GM19438 (cell line): ENCODE measurements at regions not wholly inside any gene's neighbourhood (a gene's known extent, or its start where the extent isn't known, plus 50 kb on each side); places are given as distances from the start of the nearest gene placed in this dataset.
"Not testable (repeated sequence)": the region's sequence is repeated elsewhere in the genome, so short reads cannot be mapped to it uniquely, and the experiment has no call there.

ENCODE experiments used
- ATAC-seq: cut with Tn5 transposase; IDR thresholded peaks from one replicate; pipeline ENCODE4 v1.9.1; 2021; ENCODE audit warnings: low read depth; ENCODE audit not compliant: unreplicated experiment

DNA sequence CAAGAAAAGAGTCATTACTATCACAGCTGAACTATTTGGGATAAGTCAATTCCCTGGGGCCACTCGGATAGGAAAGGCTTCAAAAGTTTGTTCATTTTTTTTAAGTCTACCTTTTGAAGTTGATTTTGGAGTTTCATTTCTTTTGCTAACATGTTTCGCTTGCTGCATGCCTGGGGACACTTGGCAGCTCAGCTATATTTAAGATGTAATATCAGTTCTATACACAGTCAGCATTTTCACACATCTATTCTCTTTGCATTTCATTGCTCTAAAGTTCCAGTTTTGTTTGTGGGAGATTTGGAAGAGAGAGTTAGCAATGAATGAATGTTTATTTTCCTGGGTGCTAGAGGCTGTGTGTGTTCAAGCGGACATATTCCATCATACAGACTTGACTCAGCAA is 445.2 kb upstream of the GRAMD2B start:
- ATAC-seq = no peak

DNA sequence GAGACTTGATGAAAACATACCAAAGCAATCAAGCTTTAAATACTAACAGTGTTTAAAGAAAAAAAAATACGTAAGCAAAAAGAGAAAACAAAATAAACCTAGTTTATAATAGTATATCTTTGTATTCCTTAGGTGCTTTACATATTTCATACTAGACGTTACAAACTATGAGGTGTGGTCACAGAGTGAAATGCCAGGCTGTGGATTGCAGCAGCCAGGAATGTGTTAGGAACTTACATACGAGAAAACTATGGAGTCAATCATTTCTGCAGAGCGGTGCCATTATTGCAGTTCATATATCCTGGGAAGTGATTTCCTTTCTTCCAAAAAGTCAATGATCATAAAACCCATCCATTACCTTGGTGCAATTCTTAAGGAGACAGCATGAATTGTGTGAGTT is 443.6 kb upstream of the GRAMD2B start:
- no peak for ATAC-seq

DNA sequence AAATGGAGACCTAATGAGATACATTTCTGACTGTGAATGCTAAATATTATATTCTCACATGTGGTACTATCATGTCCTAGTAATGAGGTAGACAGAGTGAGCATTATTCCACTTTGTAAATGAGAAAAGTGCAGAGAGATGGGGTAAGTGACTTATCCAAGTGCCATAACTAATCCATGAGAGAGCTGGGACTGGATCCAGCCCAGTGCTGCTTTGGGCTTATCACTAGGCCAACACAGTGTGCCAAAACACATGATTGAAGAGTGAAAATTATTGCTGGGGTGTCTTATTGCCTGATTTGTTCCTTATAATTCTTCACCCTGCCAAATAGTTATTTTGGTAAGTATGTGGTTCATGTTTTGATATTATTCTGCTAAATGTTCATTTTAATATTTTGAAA is 442.2 kb upstream of the GRAMD2B start:
- ATAC-seq = no peak

DNA sequence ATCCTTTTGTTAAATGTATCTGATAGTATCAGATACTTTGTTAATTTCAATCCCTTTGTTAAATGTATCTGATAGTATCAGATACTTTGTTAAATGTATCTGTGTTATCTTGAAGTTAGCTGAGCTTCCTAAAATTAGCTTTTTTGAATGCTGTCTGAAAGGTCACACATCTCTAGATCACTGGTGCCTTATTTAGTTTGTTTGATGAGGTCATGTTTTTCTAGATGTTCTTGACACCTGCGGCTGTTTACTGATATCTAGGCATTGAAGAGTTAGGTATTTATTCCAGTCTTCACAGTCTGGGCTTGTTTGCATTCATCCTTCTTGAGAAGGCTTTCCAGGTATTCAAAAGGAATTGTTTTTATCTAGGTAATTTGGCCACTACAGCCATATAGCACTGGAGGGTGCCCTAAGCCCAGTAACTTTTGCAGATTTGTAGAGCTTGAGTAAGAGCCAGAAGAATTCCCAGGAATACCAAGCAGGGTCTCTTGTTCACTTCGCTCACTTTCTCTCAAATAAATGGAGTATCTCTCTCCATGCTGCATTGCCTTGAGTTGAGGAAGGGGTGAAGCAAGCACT is 435.4 kb upstream of the GRAMD2B start:
- no peak for ATAC-seq

DNA sequence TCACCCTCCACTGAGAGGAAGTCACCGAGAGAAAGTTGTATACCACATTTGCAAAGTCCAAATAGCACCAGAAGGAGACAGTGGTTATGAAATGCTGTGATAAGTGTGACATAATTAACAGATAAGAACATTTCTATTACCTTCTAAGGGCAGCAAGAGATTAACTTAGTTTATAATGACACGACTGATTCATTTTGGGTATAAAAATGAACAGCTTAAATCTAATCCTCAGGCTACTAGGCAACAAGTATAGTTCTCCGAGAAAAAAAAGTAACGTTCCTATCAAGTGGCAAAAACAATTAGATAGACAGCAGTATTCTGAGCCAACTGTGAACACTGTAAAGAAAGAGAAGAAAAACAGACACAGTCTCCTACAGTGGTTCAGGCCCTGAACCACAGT is 431.2 kb upstream of the GRAMD2B start:
- no peak for ATAC-seq

DNA sequence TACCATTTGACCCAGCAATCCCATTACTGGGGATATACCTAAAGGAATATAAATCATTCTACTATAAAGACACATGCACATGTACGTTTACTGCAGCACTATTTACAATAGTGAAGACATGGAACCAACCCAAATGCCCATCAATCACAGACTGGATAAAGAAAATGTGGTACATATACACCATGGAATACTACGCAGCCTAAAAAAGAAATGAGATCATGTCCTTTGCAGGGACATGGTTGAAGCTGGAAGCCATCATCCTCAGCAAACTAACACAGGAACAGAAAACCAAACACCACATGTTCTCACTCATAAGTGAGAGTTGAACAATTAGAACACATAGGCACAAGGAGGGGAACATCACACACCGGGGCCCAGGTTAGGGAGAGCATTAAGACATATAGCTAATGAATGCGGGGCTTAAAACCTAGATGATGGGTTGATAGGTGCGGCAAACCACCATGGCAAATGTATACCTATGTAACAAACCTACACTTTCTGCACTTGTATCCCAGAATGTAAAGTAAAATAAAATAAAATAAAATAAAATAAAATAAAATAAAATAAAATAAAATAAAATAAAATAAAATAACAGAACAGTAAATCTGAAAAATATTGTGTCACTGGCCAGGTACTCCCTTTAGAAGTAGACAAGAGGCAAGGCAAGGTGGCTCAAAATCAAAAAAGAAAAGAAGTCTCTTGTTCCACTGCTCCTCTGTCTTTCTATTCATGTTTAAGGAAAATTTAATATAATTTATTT is 423.8 kb upstream of the GRAMD2B start:
- ATAC-seq = not testable (repeated sequence)

DNA sequence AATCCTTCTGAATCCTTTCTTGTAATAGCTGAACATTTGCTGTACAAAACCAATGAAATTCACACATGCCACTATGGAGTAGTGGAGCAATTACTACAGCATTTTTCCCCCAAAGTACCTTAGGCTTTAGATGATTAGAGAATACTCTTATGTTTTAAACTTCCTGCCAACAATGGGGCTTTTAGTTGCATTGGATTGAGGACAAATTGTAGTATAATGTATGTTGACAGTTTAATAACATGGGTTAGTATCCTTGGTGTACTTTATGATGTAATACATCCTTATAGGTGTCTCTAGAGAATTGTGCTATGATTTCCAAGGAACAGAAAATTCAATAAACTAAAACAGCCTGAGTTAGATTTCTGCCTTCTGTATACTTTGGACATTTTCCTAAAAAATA is 422.7 kb upstream of the GRAMD2B start:
- ATAC-seq = no peak

DNA sequence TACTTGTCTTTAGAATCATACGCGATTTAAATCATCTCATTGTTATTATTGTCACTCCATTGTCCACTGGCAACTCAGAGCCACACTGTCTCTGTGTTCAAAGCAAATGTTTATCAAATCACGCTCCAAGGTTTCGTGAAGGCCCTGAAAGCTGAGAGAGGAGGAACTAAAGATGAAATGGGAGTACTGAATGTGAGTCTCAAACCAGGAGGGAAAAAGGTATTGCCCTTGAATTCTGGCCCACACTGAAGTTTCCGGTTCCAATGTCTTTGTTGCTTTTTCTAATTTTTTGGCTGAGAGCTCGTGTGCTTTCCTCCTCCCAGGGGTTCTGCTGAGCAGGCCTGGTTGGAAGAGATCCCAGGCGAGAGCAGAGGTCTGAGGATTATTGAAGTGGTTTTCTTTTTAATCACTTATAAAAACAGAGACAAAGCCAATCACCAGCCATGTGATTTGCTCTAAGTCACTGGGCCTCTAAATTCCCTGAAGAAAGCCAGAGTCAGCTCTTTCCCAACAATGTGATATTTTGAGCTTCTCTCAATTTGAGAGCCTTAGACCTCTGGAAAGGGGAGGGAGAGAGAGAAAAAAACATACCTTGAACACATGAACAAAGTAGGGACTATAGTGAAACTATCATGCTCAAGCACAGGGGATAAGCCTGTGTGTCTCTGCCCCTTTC is 420.8 kb upstream of the GRAMD2B start:
- no peak for ATAC-seq

DNA sequence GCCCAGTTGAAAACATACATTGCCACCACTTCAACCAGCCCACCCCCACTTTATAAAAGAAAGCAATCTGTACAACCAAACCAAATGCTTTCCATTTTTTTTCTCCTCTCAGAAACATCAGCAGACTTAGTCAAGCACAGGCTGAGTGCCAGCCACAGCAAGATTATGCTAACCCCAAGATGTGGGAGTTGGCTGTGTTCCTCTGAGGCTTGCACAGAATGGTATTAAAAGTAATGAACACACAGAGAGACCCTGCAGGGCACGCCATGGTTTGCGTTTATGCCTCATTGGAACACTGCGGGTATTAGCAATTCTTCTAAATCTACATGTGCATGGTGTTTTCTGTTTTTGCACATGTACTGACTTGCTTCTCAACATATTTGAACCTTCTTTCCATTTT is 419.9 kb upstream of the GRAMD2B start:
- ATAC-seq = no peak

DNA sequence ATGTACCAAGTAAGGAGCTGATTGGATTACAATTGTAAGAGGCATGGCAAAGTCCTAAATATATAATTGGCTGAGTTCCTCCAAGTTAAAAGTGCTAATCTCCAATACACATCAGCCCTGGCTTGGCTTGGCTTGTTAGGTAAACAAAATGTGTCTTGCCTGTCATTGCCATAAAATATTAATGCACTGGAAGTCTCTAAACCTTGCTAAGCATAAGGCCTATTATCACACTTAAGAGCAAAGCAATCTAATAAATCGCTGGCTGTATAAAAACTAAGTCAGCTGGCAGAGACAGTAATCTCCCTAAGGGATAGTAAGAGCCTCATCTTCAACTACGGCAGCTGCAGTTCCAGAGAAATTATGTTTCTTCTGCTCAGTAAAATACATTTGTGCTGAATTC is 418.6 kb upstream of the GRAMD2B start:
- ATAC-seq = no peak

DNA sequence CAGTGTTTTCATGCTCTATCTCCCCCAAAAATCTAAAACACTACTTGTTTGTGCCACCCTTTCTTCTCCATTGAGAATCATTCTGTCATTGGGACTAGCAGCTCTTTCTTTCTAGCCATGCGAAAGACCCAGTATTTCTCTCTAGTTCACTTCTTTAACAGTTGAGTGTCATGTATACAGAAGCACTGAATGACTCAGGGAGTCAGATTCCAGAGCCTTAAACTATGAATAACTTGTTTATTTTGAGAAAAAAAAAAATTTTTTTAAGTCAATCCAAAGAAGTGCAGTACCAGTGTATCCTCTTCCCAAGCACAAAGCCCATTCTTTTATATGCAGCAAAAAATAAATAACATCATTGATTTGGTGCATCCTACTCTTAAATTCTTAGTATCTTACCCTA is 415.4 kb upstream of the GRAMD2B start:
- ATAC-seq = no peak

DNA sequence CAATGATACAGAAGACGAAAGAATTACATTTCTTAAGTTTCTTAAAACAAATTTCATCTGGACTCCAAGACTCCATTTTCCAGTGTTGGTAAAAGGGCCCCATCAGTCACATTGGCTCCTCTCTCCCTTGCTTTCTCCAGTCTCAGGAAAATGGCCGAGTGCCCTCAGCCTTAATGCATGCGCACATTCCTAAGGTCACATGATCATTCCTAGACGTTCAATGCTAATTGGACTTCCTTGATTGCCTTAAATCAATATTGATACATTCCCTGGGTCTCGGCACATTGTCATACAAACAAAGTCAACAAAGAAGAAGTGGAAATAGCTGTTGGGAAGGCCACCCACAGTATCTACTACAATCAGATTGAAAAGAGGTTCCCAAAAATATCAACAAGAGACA is 413.6 kb upstream of the GRAMD2B start:
- no peak for ATAC-seq

DNA sequence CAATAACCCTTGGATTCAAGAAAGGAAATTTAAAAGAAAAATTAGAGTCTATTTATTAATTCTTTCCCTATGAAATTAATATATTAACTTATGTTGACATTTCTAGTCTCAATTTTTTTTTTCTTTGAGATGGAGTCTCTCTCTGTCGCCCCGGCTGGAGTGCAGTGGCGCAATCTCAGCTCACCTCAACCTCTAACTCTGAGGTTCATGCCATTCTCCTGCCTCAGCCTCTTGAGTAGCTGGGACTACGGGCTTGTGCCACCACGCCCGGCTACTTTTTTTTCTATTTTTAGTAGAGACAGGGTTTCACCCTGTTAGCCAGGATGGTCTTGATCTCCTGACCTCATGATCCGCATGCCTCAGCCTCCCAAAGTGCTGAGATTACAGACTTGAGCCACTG is 411.7 kb upstream of the GRAMD2B start:
- not testable (repeated sequence) for ATAC-seq

DNA sequence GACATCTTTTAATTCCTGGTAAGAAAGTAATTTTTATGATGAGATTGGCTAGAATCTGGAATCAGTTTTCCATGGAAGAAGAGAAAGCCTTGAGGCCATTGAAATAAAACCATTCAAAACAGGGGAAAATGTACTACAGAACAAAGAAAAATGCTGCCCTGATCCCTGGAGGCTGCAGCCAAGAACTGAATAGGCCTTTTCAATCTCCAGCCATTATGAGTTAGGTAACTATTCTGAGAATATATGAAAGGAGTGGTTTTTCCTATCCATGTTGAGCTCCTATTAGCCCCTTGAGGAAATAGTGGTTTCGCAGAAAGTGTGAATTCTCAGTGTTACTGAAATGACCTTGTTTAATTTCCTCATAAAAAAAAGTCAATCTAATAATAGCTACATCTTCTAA is 408.5 kb upstream of the GRAMD2B start:
- ATAC-seq = no peak

DNA sequence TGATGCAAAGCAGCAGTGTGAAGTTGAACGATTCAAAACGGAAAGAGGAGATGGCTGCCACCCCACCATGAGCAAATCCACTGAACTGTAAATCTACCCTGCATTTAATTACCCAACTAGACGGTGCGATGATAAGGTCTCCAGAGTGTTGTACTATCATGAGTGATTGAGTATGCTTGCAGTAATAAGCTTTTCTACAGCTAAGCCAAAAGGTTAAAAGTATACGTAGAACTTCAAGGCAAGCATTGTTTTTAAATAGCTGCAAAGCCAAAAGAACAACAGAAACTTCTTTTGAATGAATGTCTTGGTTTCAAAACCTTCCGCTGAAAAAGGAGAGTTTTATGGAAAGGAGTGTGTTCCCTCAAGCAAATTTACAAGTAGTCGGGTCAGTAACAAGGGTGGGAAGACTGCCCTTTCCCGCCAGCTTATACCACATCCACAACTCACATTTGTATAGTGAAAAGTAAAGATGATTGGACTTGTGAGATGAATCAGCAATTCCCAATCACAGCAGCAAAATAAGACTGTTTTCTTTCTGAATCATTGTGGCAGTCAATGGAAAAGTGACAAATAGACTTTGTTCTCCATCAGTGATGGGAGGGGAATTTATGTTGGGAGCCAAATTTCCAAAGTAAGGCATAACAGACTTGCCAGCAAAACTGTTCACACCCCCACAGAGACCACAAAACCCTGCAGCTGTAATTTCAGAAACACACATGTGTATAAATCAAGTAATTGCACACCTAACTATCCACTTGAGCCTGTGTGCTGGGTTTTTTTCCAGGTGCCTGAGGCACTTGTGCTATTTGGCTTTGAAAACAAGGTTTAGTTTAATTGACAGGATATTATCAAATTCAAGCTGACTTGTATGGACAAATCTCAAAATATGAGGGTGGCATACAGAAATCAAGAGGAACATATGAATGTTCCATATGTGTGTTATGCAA is 407.7 kb upstream of the GRAMD2B start:
- no peak for ATAC-seq

DNA sequence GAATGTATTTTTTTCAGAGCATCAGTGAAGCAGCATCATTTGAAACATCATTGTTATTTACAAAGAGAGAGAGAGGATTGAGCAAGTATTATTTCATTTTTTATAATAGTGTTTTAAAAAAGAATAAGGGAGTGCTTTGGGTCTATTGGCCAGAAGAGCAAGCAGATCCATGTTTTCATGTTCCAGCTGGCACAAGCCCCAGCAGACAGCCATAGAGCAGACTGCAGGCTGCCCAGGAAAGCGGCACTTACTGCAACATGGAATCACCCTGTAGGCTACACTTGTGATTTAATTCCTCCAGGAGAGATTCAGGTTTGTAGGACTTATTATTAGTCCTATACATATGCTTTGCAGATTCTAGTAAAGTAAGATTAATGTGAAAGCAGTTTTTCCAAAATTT is 407.0 kb upstream of the GRAMD2B start:
- no peak for ATAC-seq

DNA sequence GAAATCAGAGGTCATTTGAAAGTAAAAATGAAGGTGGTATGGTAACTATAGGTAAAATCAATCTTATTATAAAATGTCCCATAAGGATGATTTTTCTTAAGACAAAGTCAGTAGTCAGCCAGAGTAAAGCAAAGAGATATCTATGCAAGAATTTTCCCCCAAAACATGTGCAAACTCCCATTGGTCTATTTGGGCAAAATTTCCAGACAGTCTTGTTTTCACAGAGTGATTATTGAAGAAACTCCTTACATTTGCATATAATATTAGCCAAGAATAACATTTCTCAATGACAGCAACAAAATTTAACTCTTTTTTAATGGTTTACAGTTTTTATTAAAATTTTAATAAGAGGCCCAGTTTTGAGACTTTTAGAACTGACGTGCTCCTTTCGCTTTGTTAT is 406.1 kb upstream of the GRAMD2B start:
- ATAC-seq = no peak

DNA sequence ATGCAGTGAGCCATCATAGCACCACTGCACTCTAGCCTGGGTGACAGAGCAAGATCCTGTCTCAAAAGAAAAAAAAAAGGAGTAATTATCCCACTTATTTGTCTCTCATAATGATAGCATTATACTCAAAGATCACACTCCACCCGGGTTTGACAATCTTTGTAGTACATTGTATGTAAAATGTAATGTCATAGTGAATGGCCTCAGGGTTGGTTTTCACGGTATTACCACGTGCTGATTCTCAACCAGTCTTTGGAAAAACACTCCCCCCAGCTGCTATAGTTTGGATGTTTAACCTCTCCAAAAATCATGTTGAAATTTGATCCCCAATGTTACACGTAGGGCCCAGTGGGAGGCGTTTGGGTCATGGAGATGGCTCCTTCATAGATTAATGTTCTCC is 402.4 kb upstream of the GRAMD2B start:
- no peak for ATAC-seq

DNA sequence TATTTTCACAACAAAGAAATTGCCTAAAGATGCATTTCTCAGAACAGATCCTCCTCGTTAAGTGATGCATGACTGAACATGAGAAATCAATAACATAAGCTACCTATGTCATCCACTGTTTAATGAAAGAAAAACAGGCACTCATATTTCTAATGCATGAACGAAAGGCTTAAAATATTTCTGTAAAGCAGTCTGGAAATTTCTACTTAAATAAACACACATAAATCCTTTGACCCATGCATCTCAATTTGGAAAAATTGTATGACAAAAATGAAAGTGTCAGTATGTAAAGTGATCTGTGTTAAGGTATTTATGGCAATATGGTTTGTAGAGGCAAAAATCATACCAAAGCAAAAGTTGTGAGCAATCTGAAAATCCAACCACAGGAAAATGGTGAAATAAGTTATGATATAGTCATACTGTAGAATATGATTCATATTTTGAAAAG is 399.2 kb upstream of the GRAMD2B start:
- no peak for ATAC-seq

DNA sequence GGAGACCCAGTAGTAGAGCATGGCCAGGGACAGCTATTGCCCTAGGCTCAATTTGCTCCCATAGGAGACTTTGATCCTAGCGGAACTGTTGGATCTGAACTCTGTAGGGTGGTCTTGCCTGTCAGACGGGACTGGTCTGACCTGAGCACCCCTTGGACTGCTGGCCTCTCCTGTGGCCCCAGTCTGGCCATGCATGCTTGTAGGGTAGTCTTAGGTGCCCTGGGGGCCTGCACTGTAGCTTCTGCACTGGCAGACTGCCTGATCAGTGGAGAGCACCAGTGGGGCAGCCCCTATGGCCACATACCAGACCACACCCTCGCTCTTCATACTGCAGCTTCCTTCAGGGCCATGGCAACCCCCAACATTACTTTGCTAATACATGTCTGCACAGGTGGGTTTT is 396.1 kb upstream of the GRAMD2B start:
- no peak for ATAC-seq

DNA sequence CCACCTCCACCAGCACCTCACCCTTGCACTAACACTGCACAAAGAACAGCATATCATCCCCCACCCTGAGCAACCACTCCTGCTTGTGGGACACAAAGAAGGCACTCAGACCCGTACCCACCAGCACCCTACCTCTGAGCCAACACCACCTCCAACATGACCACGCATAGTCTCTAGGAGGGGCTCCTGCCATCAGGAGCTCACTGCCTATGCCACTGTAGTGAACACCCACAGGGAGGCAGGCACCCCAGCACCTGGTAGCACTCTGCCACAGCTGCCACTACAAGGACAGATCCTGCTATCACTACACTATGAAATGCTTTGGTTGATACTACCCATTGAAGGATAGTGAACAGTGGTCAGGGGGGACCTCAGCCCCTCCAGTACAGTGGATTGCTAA is 395.6 kb upstream of the GRAMD2B start:
- no peak for ATAC-seq
